ENCODE measurements at regions not wholly inside any gene's neighbourhood (a gene's known extent, or its start where the extent isn't known, plus 50 kb on each side); places are given as distances from the start of the nearest gene placed in this dataset.

GRCh38 chr1:213887842-213888241 is 99.9 kb upstream of the PROX1 start:
- Histone ChIP-seq H3K36me3 (no peaks in the 10 kb centered on the region), H3K27ac (no peak overlapping the region), H3K4me3 (ENCODE audit: low read depth, low read length) (no peak overlapping the region), H3K27me3 (ENCODE audit: insufficient read depth, low read depth, severe bottlenecking) (peaks cover 66% of the 10 kb centered on the region), H3K9me3 (ENCODE audit: severe bottlenecking) (no peaks in the 10 kb centered on the region)
- TF ChIP-seq, protein P1, sequence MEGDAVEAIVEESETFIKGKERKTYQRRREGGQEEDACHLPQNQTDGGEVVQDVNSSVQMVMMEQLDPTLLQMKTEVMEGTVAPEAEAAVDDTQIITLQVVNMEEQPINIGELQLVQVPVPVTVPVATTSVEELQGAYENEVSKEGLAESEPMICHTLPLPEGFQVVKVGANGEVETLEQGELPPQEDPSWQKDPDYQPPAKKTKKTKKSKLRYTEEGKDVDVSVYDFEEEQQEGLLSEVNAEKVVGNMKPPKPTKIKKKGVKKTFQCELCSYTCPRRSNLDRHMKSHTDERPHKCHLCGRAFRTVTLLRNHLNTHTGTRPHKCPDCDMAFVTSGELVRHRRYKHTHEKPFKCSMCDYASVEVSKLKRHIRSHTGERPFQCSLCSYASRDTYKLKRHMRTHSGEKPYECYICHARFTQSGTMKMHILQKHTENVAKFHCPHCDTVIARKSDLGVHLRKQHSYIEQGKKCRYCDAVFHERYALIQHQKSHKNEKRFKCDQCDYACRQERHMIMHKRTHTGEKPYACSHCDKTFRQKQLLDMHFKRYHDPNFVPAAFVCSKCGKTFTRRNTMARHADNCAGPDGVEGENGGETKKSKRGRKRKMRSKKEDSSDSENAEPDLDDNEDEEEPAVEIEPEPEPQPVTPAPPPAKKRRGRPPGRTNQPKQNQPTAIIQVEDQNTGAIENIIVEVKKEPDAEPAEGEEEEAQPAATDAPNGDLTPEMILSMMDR (IDR thresholded peaks at IDR 0.05; ENCODE audit: low read depth, low read length): no peak
- DNase-seq: no peak

DNA sequence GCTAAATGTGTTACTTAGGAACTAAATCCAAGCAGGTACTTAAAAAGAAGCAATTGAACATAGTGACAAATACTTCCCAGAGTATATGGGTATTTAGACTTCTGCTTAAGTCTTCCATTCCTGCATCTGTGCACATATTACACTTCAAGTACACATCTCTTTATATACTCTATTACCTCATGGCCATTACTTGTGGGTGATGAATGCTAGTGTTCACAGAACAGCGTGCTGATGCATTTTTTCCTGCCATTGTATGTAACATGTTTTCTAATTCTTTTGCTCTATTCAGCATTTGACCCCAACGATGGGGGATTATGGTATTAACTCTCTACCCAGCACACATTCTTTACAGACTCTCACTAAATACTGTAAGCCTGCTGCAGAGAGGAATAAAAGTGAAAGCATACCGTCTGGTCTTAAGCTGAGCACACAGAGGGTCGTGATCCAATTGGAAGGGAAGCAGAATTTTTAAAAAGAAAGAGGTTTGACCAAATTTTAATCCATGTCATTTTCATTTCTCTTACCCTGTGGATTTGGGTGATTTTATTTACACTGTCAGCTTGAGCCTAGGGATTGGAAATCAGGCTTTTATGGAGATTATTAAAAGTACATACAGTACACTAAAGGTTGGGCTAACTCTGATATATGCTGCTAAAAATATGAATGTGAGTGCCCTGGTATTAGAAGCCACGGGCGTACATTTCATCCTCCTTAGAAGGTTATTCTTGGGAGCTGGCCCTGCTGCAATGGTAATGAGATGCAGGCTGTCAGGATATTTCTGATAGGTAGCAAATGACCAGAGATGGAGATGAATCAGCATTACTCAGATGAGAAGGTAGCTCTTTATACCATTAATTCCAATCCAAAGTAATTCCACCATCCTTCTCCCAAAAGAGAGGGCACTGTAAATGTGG is 95.5 kb upstream of the PROX1 start:
- no peak overlapping the region for H3K4me3 ChIP-seq (ENCODE audit: low read depth, low read length)
- H3K27ac ChIP-seq: no peak overlapping the region
- TF ChIP-seq, protein P1 (IDR thresholded peaks at IDR 0.05; ENCODE audit: low read depth, low read length): no peak
- DNase-seq: no peak
- no peaks in the 10 kb centered on the region for H3K36me3 ChIP-seq
- H3K9me3 ChIP-seq (ENCODE audit: severe bottlenecking): no peaks in the 10 kb centered on the region
- peaks cover 55% of the 10 kb centered on the region for H3K27me3 ChIP-seq (ENCODE audit: insufficient read depth, low read depth, severe bottlenecking)

DNA sequence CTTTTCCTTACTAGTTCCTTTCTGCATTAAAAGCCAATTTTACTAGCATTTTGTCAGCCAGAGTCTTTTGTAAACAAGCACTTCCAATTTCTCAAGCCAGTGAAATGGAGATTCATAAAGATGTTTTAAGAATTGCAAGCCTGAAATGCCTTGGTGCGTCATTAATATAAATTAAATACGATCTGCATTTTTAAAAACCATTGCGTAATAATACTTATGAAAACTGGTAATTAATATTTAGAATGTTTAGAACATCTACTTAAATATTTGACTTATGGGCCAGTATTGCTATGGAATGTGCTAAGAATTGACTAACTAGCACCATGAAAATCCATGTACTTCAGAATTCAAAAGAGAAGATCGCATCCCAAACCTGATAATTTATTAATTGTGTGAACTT is 89.1 kb upstream of the PROX1 start:
- no peaks in the 10 kb centered on the region for H3K36me3 ChIP-seq
- DNase-seq: no peak
- TF ChIP-seq, protein P1 (IDR thresholded peaks at IDR 0.05; ENCODE audit: low read depth, low read length): no peak
- no peak overlapping the region for H3K4me3 ChIP-seq (ENCODE audit: low read depth, low read length)
- peaks cover 9% of the 10 kb centered on the region for H3K27me3 ChIP-seq (ENCODE audit: insufficient read depth, low read depth, severe bottlenecking)
- H3K27ac ChIP-seq: no peak overlapping the region
- H3K9me3 ChIP-seq (ENCODE audit: severe bottlenecking): no peaks in the 10 kb centered on the region

GRCh38 chr1:213899413-213899812 is 88.4 kb upstream of the PROX1 start:
- Histone ChIP-seq H3K27ac (no peak overlapping the region), H3K36me3 (no peaks in the 10 kb centered on the region), H3K4me3 (ENCODE audit: low read depth, low read length) (no peak overlapping the region), H3K27me3 (ENCODE audit: insufficient read depth, low read depth, severe bottlenecking) (peaks cover 8% of the 10 kb centered on the region), H3K9me3 (ENCODE audit: severe bottlenecking) (no peaks in the 10 kb centered on the region)
- TF ChIP-seq, protein P1 (IDR thresholded peaks at IDR 0.05; ENCODE audit: low read depth, low read length): no peak
- no peak for DNase-seq

- Histone ChIP-seq H3K9me3 (ENCODE audit: severe bottlenecking) (no peaks in the 10 kb centered on the region), H3K36me3 (no peaks in the 10 kb centered on the region), H3K27me3 (ENCODE audit: insufficient read depth, low read depth, severe bottlenecking) (peaks cover 7% of the 10 kb centered on the region), H3K27ac (no peak overlapping the region), H3K4me3 (ENCODE audit: low read depth, low read length) (no peak overlapping the region)
- DNase-seq: no peak
- TF ChIP-seq, protein P1 (IDR thresholded peaks at IDR 0.05; ENCODE audit: low read depth, low read length): no peak
These were observed 82.4 kb upstream of the PROX1 start for GRCh38 chr1:213905344-213905743.
